BE2C (cell line): ENCODE measurements at regions not wholly inside any gene's neighbourhood (a gene's known extent, or its start where the extent isn't known, plus 50 kb on each side); places are given as distances from the start of the nearest gene placed in this dataset.

Source experiments
- DNase-seq: peaks from one replicate; pipeline ENCODE4 v3.0.0-alpha.2; 2020
- H3K27me3 ChIP-seq: fragments of 250-450 bp; sonication (Bioruptor Pico); 2 replicates; pipeline ENCODE4 v1.5.1; 2020; ENCODE audit warnings: mild to moderate bottlenecking
- H3K36me3 ChIP-seq: fragments of 250-450 bp; sonication (Bioruptor Pico); 2 replicates; pipeline ENCODE4 v1.5.1; 2020; ENCODE audit warnings: mild to moderate bottlenecking
- H3K4me1 ChIP-seq: fragments of 250-450 bp; sonication (Bioruptor Pico); 2 replicates; pipeline ENCODE4 v1.5.1; 2020
- H3K4me3 ChIP-seq: 2 replicates; pipeline ENCODE4 v1.5.1; 2011; ENCODE audit warnings: low read depth, low read length
- H3K9me3 ChIP-seq: fragments of 250-450 bp; sonication (Bioruptor Pico); 2 replicates; pipeline ENCODE4 v1.5.1; 2020
- CTCF ChIP-seq: IDR thresholded peaks from 2 replicates; pipeline ENCODE4 v1.5.1; 2012; ENCODE audit warnings: mild to moderate bottlenecking, low read depth, low read length

- no peak for DNase-seq
- H3K36me3 ChIP-seq, result no peaks in the 10 kb centered on the region
- H3K9me3 ChIP-seq, result no peaks in the 10 kb centered on the region
- peaks cover 5% of the 10 kb centered on the region for H3K4me1 ChIP-seq
- TF ChIP-seq CTCF, result no peak
- H3K27me3 ChIP-seq, result no peaks in the 10 kb centered on the region; the same call in 1 of the 2 replicates
- H3K4me3 ChIP-seq, result no peak overlapping the region
These were observed 53.6 kb upstream of the FST start for GRCh38 chr5:53426878-53427277.

- Histone ChIP-seq H3K4me1 (peaks cover 5% of the 10 kb centered on the region), H3K36me3 (no peaks in the 10 kb centered on the region), H3K9me3 (no peaks in the 10 kb centered on the region), H3K27me3 (no peaks in the 10 kb centered on the region; the same call in 1 of the 2 replicates), H3K4me3 (no peak overlapping the region)
- TF ChIP-seq CTCF, result no peak
- DNase-seq, result no peak
These were observed 52.5 kb upstream of the FST start for GRCh38 chr5:53427965-53428364.

- Histone ChIP-seq H3K4me3 (no peak overlapping the region), H3K27me3 (no peaks in the 10 kb centered on the region; the same call in 1 of the 2 replicates), H3K4me1 (peaks cover 5% of the 10 kb centered on the region), H3K9me3 (no peaks in the 10 kb centered on the region), H3K36me3 (no peaks in the 10 kb centered on the region)
- TF ChIP-seq CTCF, result no peak
- DNase-seq, result no peak
These were observed 50.7 kb upstream of the FST start for GRCh38 chr5:53429706-53430105.

GRCh38 chr5:53430618-53431252 is 49.7 kb upstream of the FST start:
- H3K4me3 ChIP-seq, result no peak overlapping the region
- peak; percentile 46 for TF ChIP-seq CTCF
- no peaks in the 10 kb centered on the region for H3K36me3 ChIP-seq
- no peak for DNase-seq
- H3K9me3 ChIP-seq, result no peaks in the 10 kb centered on the region
- no peaks in the 10 kb centered on the region for H3K4me1 ChIP-seq
- H3K27me3 ChIP-seq, result no peaks in the 10 kb centered on the region; the same call in 1 of the 2 replicates
